ENCODE measurements at regions not wholly inside any gene's neighbourhood (a gene's known extent, or its start where the extent isn't known, plus 50 kb on each side); places are given as distances from the start of the nearest gene placed in this dataset.
"Not testable (repeated sequence)": the region's sequence is repeated elsewhere in the genome, so short reads cannot be mapped to it uniquely, and the experiment has no call there.

GRCh38 chrX:19237901-19238300, 105.8 kb upstream of the PDHA1 start:
- H3K27ac ChIP-seq: no peak overlapping the region
- TF ChIP-seq, protein P1, sequence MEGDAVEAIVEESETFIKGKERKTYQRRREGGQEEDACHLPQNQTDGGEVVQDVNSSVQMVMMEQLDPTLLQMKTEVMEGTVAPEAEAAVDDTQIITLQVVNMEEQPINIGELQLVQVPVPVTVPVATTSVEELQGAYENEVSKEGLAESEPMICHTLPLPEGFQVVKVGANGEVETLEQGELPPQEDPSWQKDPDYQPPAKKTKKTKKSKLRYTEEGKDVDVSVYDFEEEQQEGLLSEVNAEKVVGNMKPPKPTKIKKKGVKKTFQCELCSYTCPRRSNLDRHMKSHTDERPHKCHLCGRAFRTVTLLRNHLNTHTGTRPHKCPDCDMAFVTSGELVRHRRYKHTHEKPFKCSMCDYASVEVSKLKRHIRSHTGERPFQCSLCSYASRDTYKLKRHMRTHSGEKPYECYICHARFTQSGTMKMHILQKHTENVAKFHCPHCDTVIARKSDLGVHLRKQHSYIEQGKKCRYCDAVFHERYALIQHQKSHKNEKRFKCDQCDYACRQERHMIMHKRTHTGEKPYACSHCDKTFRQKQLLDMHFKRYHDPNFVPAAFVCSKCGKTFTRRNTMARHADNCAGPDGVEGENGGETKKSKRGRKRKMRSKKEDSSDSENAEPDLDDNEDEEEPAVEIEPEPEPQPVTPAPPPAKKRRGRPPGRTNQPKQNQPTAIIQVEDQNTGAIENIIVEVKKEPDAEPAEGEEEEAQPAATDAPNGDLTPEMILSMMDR (conservative IDR thresholded peaks at IDR 0.05): no peak
- no peak for TF ChIP-seq ZFX (IDR thresholded peaks at IDR 0.05)

- no peak overlapping the region for H3K27ac ChIP-seq
- no peak for TF ChIP-seq ZFX (IDR thresholded peaks at IDR 0.05)
- TF ChIP-seq, protein P1 (conservative IDR thresholded peaks at IDR 0.05): no peak
These were observed 100.3 kb upstream of the PDHA1 start for GRCh38 chrX:19243431-19243830.

- not testable (repeated sequence) for H3K27ac ChIP-seq
These were observed 98.8 kb upstream of the PDHA1 start for GRCh38 chrX:19244921-19245320.

DNA sequence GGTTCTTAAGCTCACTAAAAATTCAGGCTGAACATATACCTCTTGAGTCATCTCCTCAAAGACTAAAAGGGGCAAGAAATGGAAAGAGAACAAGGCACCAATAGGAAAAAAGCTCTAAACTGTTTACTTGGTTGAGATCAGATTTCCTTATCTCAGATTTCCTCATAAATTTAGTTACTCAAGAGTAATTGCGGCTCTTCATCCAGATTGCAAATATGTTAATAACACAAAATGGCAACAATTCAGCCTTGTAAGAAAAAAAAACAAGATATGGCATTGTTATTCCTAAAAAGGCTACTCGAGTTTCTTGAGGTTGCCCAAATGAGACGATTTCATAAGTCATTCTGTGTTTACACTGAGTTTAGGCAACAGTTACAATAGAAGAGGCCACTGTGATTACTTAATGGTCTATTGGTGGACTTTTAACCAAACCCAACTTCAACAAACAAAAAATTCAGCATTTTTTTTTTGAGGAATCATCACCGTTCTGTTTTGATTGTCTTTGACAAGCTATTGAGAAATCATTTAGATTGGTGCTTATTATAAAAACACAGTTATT, 97.9 kb upstream of the PDHA1 start:
- no peak overlapping the region for H3K27ac ChIP-seq
- TF ChIP-seq, protein P1 (conservative IDR thresholded peaks at IDR 0.05): no peak
- no peak for TF ChIP-seq ZFX (IDR thresholded peaks at IDR 0.05)

DNA sequence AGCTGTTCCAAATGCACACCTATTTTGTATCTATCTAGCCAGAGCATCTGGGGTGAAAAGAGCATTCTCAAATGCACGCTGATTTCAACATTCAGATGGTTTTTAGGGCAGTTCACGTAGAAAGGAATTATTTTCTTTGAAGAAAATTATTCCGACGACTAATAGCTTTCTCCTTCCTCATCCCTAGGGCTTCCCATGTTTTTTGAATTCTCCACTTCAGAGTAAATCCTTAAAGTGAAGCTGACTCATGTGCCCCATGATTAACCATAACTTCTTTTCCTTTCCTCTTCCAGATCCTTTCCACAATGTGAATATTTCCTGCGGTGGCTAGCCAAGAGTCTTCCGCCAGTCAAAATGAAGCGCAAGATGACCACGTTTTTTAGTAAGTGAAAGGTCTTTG, 86.7 kb upstream of the PDHA1 start:
- no peak for TF ChIP-seq ZFX (IDR thresholded peaks at IDR 0.05)
- TF ChIP-seq, protein P1 (conservative IDR thresholded peaks at IDR 0.05): no peak

GRCh38 chrX:19261026-19261425, 82.7 kb upstream of the PDHA1 start:
- not testable (repeated sequence) for H3K27ac ChIP-seq

More for the DNA sequence above, 86.7 kb upstream of the PDHA1 start:
- H3K27ac ChIP-seq: no peak overlapping the region

DNA sequence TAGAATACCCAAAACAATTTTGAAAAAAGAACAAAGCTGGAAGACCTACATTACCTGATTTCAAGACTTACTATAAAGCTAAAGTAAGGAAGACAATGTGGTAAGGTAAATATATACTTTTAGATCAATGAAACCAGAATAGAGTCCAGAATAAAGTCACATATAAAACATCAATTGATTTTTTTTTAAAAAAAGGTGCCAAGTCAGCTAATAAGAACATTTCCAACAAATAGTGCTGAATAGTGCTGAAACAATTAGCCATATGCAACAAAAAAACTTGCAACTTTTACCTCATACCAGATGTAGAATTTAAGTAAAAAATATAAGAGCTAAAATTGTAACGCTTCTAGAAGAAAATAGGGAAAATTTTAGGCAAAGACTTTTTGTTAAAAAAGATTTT, 73.0 kb upstream of the PDHA1 start:
- TF ChIP-seq, protein P1 (conservative IDR thresholded peaks at IDR 0.05): no peak
- TF ChIP-seq ZFX (IDR thresholded peaks at IDR 0.05): no peak
- H3K27ac ChIP-seq: no peak overlapping the region

- TF ChIP-seq, protein P1 (conservative IDR thresholded peaks at IDR 0.05): no peak
- no peak for TF ChIP-seq ZFX (IDR thresholded peaks at IDR 0.05)
- no peak overlapping the region for H3K27ac ChIP-seq
These were observed 71.3 kb upstream of the PDHA1 start for GRCh38 chrX:19272452-19272851.
